ENCODE measurements at regions not wholly inside any gene's neighbourhood (a gene's known extent, or its start where the extent isn't known, plus 50 kb on each side); places are given as distances from the start of the nearest gene placed in this dataset.

GRCh38 chr1:143661418-143662101 lies 310.2 kb downstream of the FAM72C start:
- WGBS: 2% methylated on average over 11 of the region's 47 CpGs
- no peak for DNase-seq (ENCODE audit: extremely low spot score)
- Histone ChIP-seq H3K4me1 (peaks cover 0 to 13% (median 8%) of the 10 kb centered on the region in 4 donors), H3K9me3 (peaks cover 0 to 3% (median 0%) of the 10 kb centered on the region in 4 donors), H3K27me3 (peaks cover 0 to 65% (median 22%) of the 10 kb centered on the region in 4 donors), H3K4me3 (peak overlapping the region; percentile 5 to 40 (median 28)), H3K27ac (replicated peaks in 1 of 4) (no peak overlapping the region), H3K36me3 (no peaks in the 10 kb centered on the region)
- intact Hi-C loops (cut with DNase I): no loop called here
- no peak for TF ChIP-seq POLR2A (IDR thresholded peaks at IDR 0.05; ENCODE audit: low read depth)
- no peak for TF ChIP-seq CTCF (IDR thresholded peaks at IDR 0.05)
- TF ChIP-seq EP300 (IDR thresholded peaks at IDR 0.05): no peak
- no peak for TF ChIP-seq POLR2AphosphoS5 (IDR thresholded peaks at IDR 0.05)

- intact Hi-C loops (cut with DNase I): no loop called here
- peaks cover 0 to 58% (median 18%) of the 10 kb centered on the region in 4 donors for H3K27me3 ChIP-seq
- peaks cover 0 to 3% (median 0%) of the 10 kb centered on the region in 4 donors for H3K9me3 ChIP-seq
- H3K4me1 ChIP-seq: peaks cover 0 to 13% (median 8%) of the 10 kb centered on the region in 4 donors
- TF ChIP-seq EP300 (IDR thresholded peaks at IDR 0.05): no peak
- TF ChIP-seq POLR2AphosphoS5 (IDR thresholded peaks at IDR 0.05): no peak
- TF ChIP-seq CTCF (IDR thresholded peaks at IDR 0.05): no peak
- no peak for TF ChIP-seq POLR2A (IDR thresholded peaks at IDR 0.05; ENCODE audit: low read depth)
- 23% methylated on average over 6 of the region's 14 CpGs for WGBS
- no peaks in the 10 kb centered on the region for H3K36me3 ChIP-seq
- DNase-seq (ENCODE audit: extremely low spot score): no peak
- no peak overlapping the region for H3K4me3 ChIP-seq
- H3K27ac ChIP-seq (replicated peaks in 1 of 4): no peak overlapping the region
These were observed 311.3 kb downstream of the FAM72C start for GRCh38 chr1:143660354-143660941.

- peaks cover 0 to 62% (median 16%) of the 10 kb centered on the region in 4 donors for H3K27me3 ChIP-seq
- DNase-seq (ENCODE audit: extremely low spot score): no peak
- peaks cover 0 to 3% (median 0%) of the 10 kb centered on the region in 4 donors for H3K9me3 ChIP-seq
- H3K4me1 ChIP-seq: no peaks in the 10 kb centered on the region
- no CpG with 5 or more reads among the region's 24 CpGs for WGBS
- H3K4me3 ChIP-seq: no peak overlapping the region
- no peak for TF ChIP-seq POLR2A (IDR thresholded peaks at IDR 0.05; ENCODE audit: low read depth)
- TF ChIP-seq POLR2AphosphoS5 (IDR thresholded peaks at IDR 0.05): no peak
- TF ChIP-seq EP300 (IDR thresholded peaks at IDR 0.05): no peak
- no peak for TF ChIP-seq CTCF (IDR thresholded peaks at IDR 0.05)
- H3K36me3 ChIP-seq: no peaks in the 10 kb centered on the region
- intact Hi-C loops (cut with DNase I): no loop called here
- H3K27ac ChIP-seq (replicated peaks in 1 of 4): no peak overlapping the region
These were observed 318.4 kb downstream of the FAM72C start for GRCh38 chr1:143653429-143653802.

- TF ChIP-seq EP300 (IDR thresholded peaks at IDR 0.05) (no peak), POLR2A (IDR thresholded peaks at IDR 0.05; ENCODE audit: low read depth) (no peak), CTCF (IDR thresholded peaks at IDR 0.05) (no peak), POLR2AphosphoS5 (IDR thresholded peaks at IDR 0.05) (no peak)
- Histone ChIP-seq H3K27me3 (peaks cover 0 to 65% (median 16%) of the 10 kb centered on the region in 4 donors), H3K4me1 (no peaks in the 10 kb centered on the region), H3K9me3 (peaks cover 0 to 3% (median 0%) of the 10 kb centered on the region in 4 donors), H3K4me3 (no peak overlapping the region), H3K36me3 (no peaks in the 10 kb centered on the region), H3K27ac (replicated peaks in 1 of 4) (no peak overlapping the region)
- DNase-seq (ENCODE audit: extremely low spot score): no peak
- intact Hi-C loops (cut with DNase I): no loop called here
- WGBS: 13% methylated on average over 11 of the region's 36 CpGs
These were observed 318.9 kb downstream of the FAM72C start for GRCh38 chr1:143652744-143653428.
